ENCODE measurements at regions not wholly inside any gene's neighbourhood (a gene's known extent, or its start where the extent isn't known, plus 50 kb on each side); places are given as distances from the start of the nearest gene placed in this dataset.

- no peak for DNase-seq (ENCODE audit: low spot score)
- TF ChIP-seq CTCF (IDR thresholded peaks at IDR 0.05; ENCODE audit: extremely low read depth, missing control alignments): no peak
Measured at GRCh38 chr13:88118952-88119351, 447.8 kb downstream of the SLITRK5 start.

GRCh38 chr13:88124142-88124541 is 453.0 kb downstream of the SLITRK5 start:
- DNase-seq (ENCODE audit: low spot score): no peak
- no peak for TF ChIP-seq CTCF (IDR thresholded peaks at IDR 0.05; ENCODE audit: extremely low read depth, missing control alignments)

- no peak for DNase-seq (ENCODE audit: low spot score)
- no peak for TF ChIP-seq CTCF (IDR thresholded peaks at IDR 0.05; ENCODE audit: extremely low read depth, missing control alignments)
Measured at GRCh38 chr13:88125055-88125454, 453.9 kb downstream of the SLITRK5 start.

- DNase-seq (ENCODE audit: low spot score): no peak
- no peak for TF ChIP-seq CTCF (IDR thresholded peaks at IDR 0.05; ENCODE audit: extremely low read depth, missing control alignments)
Measured at GRCh38 chr13:88136098-88136790, 465.1 kb downstream of the SLITRK5 start.

- no peak for TF ChIP-seq CTCF (IDR thresholded peaks at IDR 0.05; ENCODE audit: extremely low read depth, missing control alignments)
- DNase-seq (ENCODE audit: low spot score): no peak
Measured at GRCh38 chr13:88142653-88143052, 471.5 kb downstream of the SLITRK5 start.

- DNase-seq (ENCODE audit: low spot score): no peak
- TF ChIP-seq CTCF (IDR thresholded peaks at IDR 0.05; ENCODE audit: extremely low read depth, missing control alignments): no peak
Measured at GRCh38 chr13:88144580-88144979, 473.4 kb downstream of the SLITRK5 start.

GRCh38 chr13:88153353-88153752 is 482.2 kb downstream of the SLITRK5 start:
- no peak for TF ChIP-seq CTCF (IDR thresholded peaks at IDR 0.05; ENCODE audit: extremely low read depth, missing control alignments)
- no peak for DNase-seq (ENCODE audit: low spot score)
